ENCODE measurements at regions not wholly inside any gene's neighbourhood (a gene's known extent, or its start where the extent isn't known, plus 50 kb on each side); places are given as distances from the start of the nearest gene placed in this dataset.

GRCh38 chrX:42054256-42054655 lies 130.9 kb upstream of the CASK start:
- WGBS: 92% methylated on average over 1 of the region's 1 CpG
- Histone ChIP-seq H3K9ac (ENCODE audit: low read depth in 1 of 2, low read length in 2 of 2) (no peak overlapping the region), H3K27me3 (ENCODE audit: control insufficient read depth in 4 of 4, insufficient read depth in 4 of 4, low read length in 3 of 4) (no peaks in the 10 kb centered on the region), H3K9me3 (ENCODE audit: control insufficient read depth in 4 of 4, low read length in 3 of 4) (no peaks in the 10 kb centered on the region), H3K4me1 (ENCODE audit: control insufficient read depth in 4 of 4, insufficient read depth in 4 of 4, low read length in 3 of 4) (no peaks in the 10 kb centered on the region), H3K4me3 (ENCODE audit: low read depth in 1 of 3, low read length in 3 of 3) (no peak overlapping the region), H3K27ac (ENCODE audit: low read depth in 1 of 2, low read length in 2 of 2) (no peak overlapping the region), H3K36me3 (ENCODE audit: control insufficient read depth in 4 of 4, insufficient read depth in 3 of 4, low read depth in 1 of 4, low read length in 3 of 4) (no peaks in the 10 kb centered on the region)
- no peak for DNase-seq (ENCODE audit: low spot score)
- TF ChIP-seq REST (IDR thresholded peaks at IDR 0.05): no peak
- TF ChIP-seq NR2F2 (IDR thresholded peaks at IDR 0.05): no peak
- TF ChIP-seq YY1 (IDR thresholded peaks at IDR 0.05): no peak
- no peak for TF ChIP-seq MAX (IDR thresholded peaks at IDR 0.05)
- TF ChIP-seq HNF4A (conservative IDR thresholded peaks at IDR 0.05): no peak
- TF ChIP-seq ZBTB33 (IDR thresholded peaks at IDR 0.05): no peak
- TF ChIP-seq RAD21 (IDR thresholded peaks at IDR 0.05): no peak
- no peak for TF ChIP-seq JUND (IDR thresholded peaks at IDR 0.05)
- no peak for TF ChIP-seq FOXA2 (IDR thresholded peaks at IDR 0.05)
- no peak for TF ChIP-seq RXRA (IDR thresholded peaks at IDR 0.05)
- TF ChIP-seq GABPA (IDR thresholded peaks at IDR 0.05 in 1 of 2, conservative IDR thresholded peaks at IDR 0.05 in 1 of 2): no peak
- no peak for TF ChIP-seq FOXA1 (IDR thresholded peaks at IDR 0.05)
- no peak for TF ChIP-seq ATF3 (IDR thresholded peaks at IDR 0.05)
- no peak for TF ChIP-seq HNF4G (IDR thresholded peaks at IDR 0.05)
- TF ChIP-seq CTCF (IDR thresholded peaks at IDR 0.05; ENCODE audit: low read depth, low read length, missing input control): no peak
- TF ChIP-seq SP1 (IDR thresholded peaks at IDR 0.05): no peak
- TF ChIP-seq TAF1 (conservative IDR thresholded peaks at IDR 0.05): no peak
- TF ChIP-seq EGR1 (IDR thresholded peaks at IDR 0.05; ENCODE audit: low read depth in 2 of 2): no peak
